ENCODE measurements at regions not wholly inside any gene's neighbourhood (a gene's known extent, or its start where the extent isn't known, plus 50 kb on each side); places are given as distances from the start of the nearest gene placed in this dataset.

DNA sequence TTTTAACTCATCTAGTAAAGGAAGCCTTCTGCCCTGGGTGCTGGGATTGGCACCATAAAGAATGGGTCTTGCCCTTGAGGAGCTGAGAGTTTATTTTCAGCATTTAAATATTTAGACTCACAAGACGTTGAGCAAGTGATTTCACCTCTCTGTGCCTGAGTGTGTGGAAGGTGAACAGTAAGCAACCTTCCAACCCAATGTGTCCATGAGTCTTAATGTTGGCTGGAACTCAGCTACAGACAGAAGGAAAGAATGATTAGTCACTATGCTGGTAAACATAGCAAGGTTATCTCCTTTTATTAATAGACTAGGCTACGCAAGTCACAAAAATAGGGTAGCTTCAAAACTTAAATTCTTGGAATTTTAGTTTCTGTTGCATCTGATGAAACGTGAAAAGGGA lies 277.4 kb upstream of the GATB start:
- H3K9me3 ChIP-seq (ENCODE audit: low read depth): no peaks in the 10 kb centered on the region
- H3K9ac ChIP-seq: no peak overlapping the region

DNA sequence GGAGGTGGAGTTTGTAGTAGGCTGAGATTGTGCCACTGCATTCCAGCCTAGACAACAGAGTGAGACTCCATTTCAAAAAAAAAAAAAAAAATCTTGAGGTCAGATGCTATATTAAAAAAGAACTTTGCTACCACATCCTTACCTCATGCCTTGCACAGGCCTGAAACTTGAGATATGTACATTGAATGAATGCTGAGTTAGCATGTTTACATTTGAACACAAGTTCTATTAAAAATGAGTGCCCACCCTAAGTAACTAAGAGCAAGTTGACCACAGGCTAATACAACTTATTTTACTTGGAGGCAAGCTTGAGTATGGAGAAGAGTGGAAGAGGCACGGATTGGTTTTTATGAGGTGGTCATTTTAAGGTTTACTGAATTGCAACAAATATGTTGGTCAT lies 276.6 kb upstream of the GATB start:
- Histone ChIP-seq H3K79me2 (ENCODE audit: low read depth) (no peaks in the 10 kb centered on the region), H3K36me3 (no peaks in the 10 kb centered on the region), H3K9me3 (ENCODE audit: low read depth) (no peaks in the 10 kb centered on the region), H3K27ac (no peak overlapping the region), H3K4me3 (no peak overlapping the region), H3F3A (ENCODE audit: low read depth) (no peaks in the 10 kb centered on the region), H2AFZ (replicated peaks) (no peak overlapping the region), H4K20me1 (ENCODE audit: low read depth) (no peaks in the 10 kb centered on the region), H3K9ac (no peak overlapping the region), H3K4me1 (no peaks in the 10 kb centered on the region), H3K27me3 (no peaks in the 10 kb centered on the region), H3K4me2 (no peak overlapping the region)
- H3K4me1 Mint-ChIP-seq: no peaks in the 10 kb centered on the region
- TF ChIP-seq EZH2 (IDR thresholded peaks at IDR 0.05): no peak
- TF ChIP-seq, protein P1, sequence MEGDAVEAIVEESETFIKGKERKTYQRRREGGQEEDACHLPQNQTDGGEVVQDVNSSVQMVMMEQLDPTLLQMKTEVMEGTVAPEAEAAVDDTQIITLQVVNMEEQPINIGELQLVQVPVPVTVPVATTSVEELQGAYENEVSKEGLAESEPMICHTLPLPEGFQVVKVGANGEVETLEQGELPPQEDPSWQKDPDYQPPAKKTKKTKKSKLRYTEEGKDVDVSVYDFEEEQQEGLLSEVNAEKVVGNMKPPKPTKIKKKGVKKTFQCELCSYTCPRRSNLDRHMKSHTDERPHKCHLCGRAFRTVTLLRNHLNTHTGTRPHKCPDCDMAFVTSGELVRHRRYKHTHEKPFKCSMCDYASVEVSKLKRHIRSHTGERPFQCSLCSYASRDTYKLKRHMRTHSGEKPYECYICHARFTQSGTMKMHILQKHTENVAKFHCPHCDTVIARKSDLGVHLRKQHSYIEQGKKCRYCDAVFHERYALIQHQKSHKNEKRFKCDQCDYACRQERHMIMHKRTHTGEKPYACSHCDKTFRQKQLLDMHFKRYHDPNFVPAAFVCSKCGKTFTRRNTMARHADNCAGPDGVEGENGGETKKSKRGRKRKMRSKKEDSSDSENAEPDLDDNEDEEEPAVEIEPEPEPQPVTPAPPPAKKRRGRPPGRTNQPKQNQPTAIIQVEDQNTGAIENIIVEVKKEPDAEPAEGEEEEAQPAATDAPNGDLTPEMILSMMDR (IDR thresholded peaks at IDR 0.05): no peak
- no peak for TF ChIP-seq EZH2phosphoT487 (IDR thresholded peaks at IDR 0.05)
- no peak overlapping the region for H3K4me3 Mint-ChIP-seq
- H3K36me3 Mint-ChIP-seq: no peaks in the 10 kb centered on the region
- DNase-seq (ENCODE audit: low spot score): no peak
- H3K9me3 Mint-ChIP-seq: no peaks in the 10 kb centered on the region
- H3K27me3 Mint-ChIP-seq (ENCODE audit: insufficient read depth, low read depth): peaks cover 5% of the 10 kb centered on the region
- no peak overlapping the region for H3K27ac Mint-ChIP-seq

More for the DNA sequence above, 277.4 kb upstream of the GATB start:
- Histone ChIP-seq H3F3A (ENCODE audit: low read depth) (no peaks in the 10 kb centered on the region), H2AFZ (replicated peaks) (no peak overlapping the region), H3K27me3 (no peaks in the 10 kb centered on the region), H3K4me3 (no peak overlapping the region), H3K36me3 (no peaks in the 10 kb centered on the region), H4K20me1 (ENCODE audit: low read depth) (no peaks in the 10 kb centered on the region), H3K4me2 (no peak overlapping the region), H3K4me1 (no peaks in the 10 kb centered on the region), H3K27ac (no peak overlapping the region), H3K79me2 (ENCODE audit: low read depth) (no peaks in the 10 kb centered on the region)
- no peaks in the 10 kb centered on the region for H3K4me1 Mint-ChIP-seq
- no peaks in the 10 kb centered on the region for H3K36me3 Mint-ChIP-seq
- peaks cover 5% of the 10 kb centered on the region for H3K9me3 Mint-ChIP-seq
- no peak for DNase-seq (ENCODE audit: low spot score)
- H3K4me3 Mint-ChIP-seq: no peak overlapping the region
- H3K27me3 Mint-ChIP-seq (ENCODE audit: insufficient read depth, low read depth): peaks cover 5% of the 10 kb centered on the region
- H3K27ac Mint-ChIP-seq: no peak overlapping the region
- TF ChIP-seq EZH2phosphoT487 (IDR thresholded peaks at IDR 0.05): no peak
- TF ChIP-seq, protein P1 (IDR thresholded peaks at IDR 0.05): no peak

DNA sequence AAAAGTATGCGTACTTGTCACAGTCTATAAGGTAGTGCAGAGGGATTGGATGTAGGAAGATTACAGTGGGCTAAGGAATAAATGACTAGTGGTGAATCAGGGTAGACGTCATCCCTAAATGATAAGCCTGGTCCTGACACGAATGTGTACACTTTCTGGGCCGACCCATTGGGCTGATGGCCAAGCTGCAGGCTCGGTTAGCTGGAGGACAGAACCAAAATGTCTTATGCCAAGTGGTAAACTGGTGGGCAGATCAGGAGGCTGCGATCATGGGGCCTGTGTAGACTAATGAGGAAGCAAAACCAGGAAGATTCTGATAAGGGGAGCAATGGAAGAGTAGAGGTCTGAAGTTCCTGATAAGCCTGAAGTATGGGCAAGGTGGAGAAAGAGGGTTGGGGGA lies 272.8 kb upstream of the GATB start:
- Mint-ChIP-seq H3K27ac (no peak overlapping the region), H3K4me3 (no peak overlapping the region), H3K27me3 (ENCODE audit: insufficient read depth, low read depth) (peaks cover 5% of the 10 kb centered on the region), H3K36me3 (no peaks in the 10 kb centered on the region), H3K9me3 (no peaks in the 10 kb centered on the region), H3K4me1 (no peaks in the 10 kb centered on the region)
- Histone ChIP-seq H3K79me2 (ENCODE audit: low read depth) (no peaks in the 10 kb centered on the region), H4K20me1 (ENCODE audit: low read depth) (no peaks in the 10 kb centered on the region), H3K27ac (no peak overlapping the region), H3K27me3 (no peaks in the 10 kb centered on the region), H3K4me1 (no peaks in the 10 kb centered on the region), H3K36me3 (no peaks in the 10 kb centered on the region), H3F3A (ENCODE audit: low read depth) (no peaks in the 10 kb centered on the region), H3K9ac (no peak overlapping the region), H3K4me3 (no peak overlapping the region), H3K4me2 (no peak overlapping the region), H3K9me3 (ENCODE audit: low read depth) (no peaks in the 10 kb centered on the region), H2AFZ (replicated peaks) (no peak overlapping the region)
- TF ChIP-seq EZH2 (IDR thresholded peaks at IDR 0.05) (no peak), EZH2phosphoT487 (IDR thresholded peaks at IDR 0.05) (no peak)
- TF ChIP-seq, protein P1 (IDR thresholded peaks at IDR 0.05): no peak
- no peak for DNase-seq (ENCODE audit: low spot score)

DNA sequence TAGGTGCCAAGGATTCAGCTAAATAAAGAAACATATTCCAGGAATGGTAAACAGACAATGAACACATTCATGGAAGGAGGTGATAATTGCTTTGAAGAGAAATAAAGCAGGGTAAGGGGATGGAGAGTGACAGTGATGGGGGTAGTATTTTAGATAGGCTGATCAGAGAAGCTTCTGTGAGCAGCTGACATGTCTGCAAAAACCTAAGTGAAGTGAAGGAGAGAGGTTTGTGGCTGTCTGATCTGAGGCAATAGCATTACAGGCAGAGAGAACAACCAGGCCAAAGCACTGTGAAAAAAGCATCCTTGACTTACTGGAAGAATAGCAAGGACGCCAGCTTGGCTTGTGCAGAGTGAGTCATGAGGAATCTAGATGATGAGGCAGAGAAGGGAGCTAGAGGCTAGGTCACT lies 271.9 kb upstream of the GATB start:
- no peaks in the 10 kb centered on the region for H3K9me3 ChIP-seq (ENCODE audit: low read depth)
- peaks cover 6% of the 10 kb centered on the region for H3K4me1 ChIP-seq
- no peak overlapping the region for H3K9ac ChIP-seq
- H3K27ac ChIP-seq: no peak overlapping the region
- Mint-ChIP-seq H3K27me3 (ENCODE audit: insufficient read depth, low read depth) (peaks cover 5% of the 10 kb centered on the region), H3K4me1 (no peaks in the 10 kb centered on the region), H3K4me3 (no peak overlapping the region), H3K9me3 (no peaks in the 10 kb centered on the region), H3K36me3 (no peaks in the 10 kb centered on the region), H3K27ac (no peak overlapping the region)
- no peaks in the 10 kb centered on the region for H3K79me2 ChIP-seq (ENCODE audit: low read depth)
- H4K20me1 ChIP-seq (ENCODE audit: low read depth): no peaks in the 10 kb centered on the region
- no peak overlapping the region for H3K4me3 ChIP-seq
- H3F3A ChIP-seq (ENCODE audit: low read depth): no peaks in the 10 kb centered on the region
- H2AFZ ChIP-seq (replicated peaks): no peak overlapping the region
- TF ChIP-seq EZH2 (IDR thresholded peaks at IDR 0.05) (no peak), EZH2phosphoT487 (IDR thresholded peaks at IDR 0.05) (no peak)
- TF ChIP-seq, protein P1 (IDR thresholded peaks at IDR 0.05): no peak
- no peak for DNase-seq (ENCODE audit: low spot score)
- H3K4me2 ChIP-seq: no peak overlapping the region
- H3K36me3 ChIP-seq: no peaks in the 10 kb centered on the region
- no peaks in the 10 kb centered on the region for H3K27me3 ChIP-seq
